ENCODE measurements at regions not wholly inside any gene's neighbourhood (a gene's known extent, or its start where the extent isn't known, plus 50 kb on each side); places are given as distances from the start of the nearest gene placed in this dataset.

GRCh38 chr15:93289941-93290617 is 201.1 kb upstream of the RGMA start:
- DNase-seq (ENCODE audit: low read depth in 1 of 2, low spot score in 1 of 2): peak in 1 of 2 experiments; percentile 40
- in situ Hi-C loops (cut with HindIII; ENCODE audit: low pct_unique_long_range_greater_than_20kb, low sequenced_read_pairs): no loop called here
- no peak for TF ChIP-seq JUND (IDR thresholded peaks at IDR 0.05; ENCODE audit: low read depth)

GRCh38 chr15:93288728-93289294 is 199.8 kb upstream of the RGMA start:
- no peak for DNase-seq (ENCODE audit: low read depth in 1 of 2, low spot score in 1 of 2)
- in situ Hi-C loops (cut with HindIII; ENCODE audit: low pct_unique_long_range_greater_than_20kb, low sequenced_read_pairs): no loop called here
- TF ChIP-seq JUND (IDR thresholded peaks at IDR 0.05; ENCODE audit: low read depth): no peak

- no peak for TF ChIP-seq JUND (IDR thresholded peaks at IDR 0.05; ENCODE audit: low read depth)
- DNase-seq (ENCODE audit: low read depth in 1 of 2, low spot score in 1 of 2): peak; percentile 23 to 30
- in situ Hi-C loops (cut with HindIII; ENCODE audit: low pct_unique_long_range_greater_than_20kb, low sequenced_read_pairs): no loop called here
Observed at GRCh38 chr15:93286446-93286845, 197.4 kb upstream of the RGMA start.

GRCh38 chr15:93283854-93284253 is 194.8 kb upstream of the RGMA start:
- no peak for TF ChIP-seq JUND (IDR thresholded peaks at IDR 0.05; ENCODE audit: low read depth)
- in situ Hi-C loops (cut with HindIII; ENCODE audit: low pct_unique_long_range_greater_than_20kb, low sequenced_read_pairs): no loop called here
- DNase-seq (ENCODE audit: low read depth in 1 of 2, low spot score in 1 of 2): no peak

GRCh38 chr15:93282808-93283207 is 193.8 kb upstream of the RGMA start:
- in situ Hi-C loops (cut with HindIII; ENCODE audit: low pct_unique_long_range_greater_than_20kb, low sequenced_read_pairs): no loop called here
- no peak for DNase-seq (ENCODE audit: low read depth in 1 of 2, low spot score in 1 of 2)
- TF ChIP-seq JUND (IDR thresholded peaks at IDR 0.05; ENCODE audit: low read depth): no peak

GRCh38 chr15:93278783-93279182 is 189.8 kb upstream of the RGMA start:
- in situ Hi-C loops (cut with HindIII; ENCODE audit: low pct_unique_long_range_greater_than_20kb, low sequenced_read_pairs): no loop called here

GRCh38 chr15:93278006-93278405 is 189.0 kb upstream of the RGMA start:
- in situ Hi-C loops (cut with HindIII; ENCODE audit: low pct_unique_long_range_greater_than_20kb, low sequenced_read_pairs): no loop called here
- no peak for DNase-seq (ENCODE audit: low read depth in 1 of 2, low spot score in 1 of 2)
- TF ChIP-seq JUND (IDR thresholded peaks at IDR 0.05; ENCODE audit: low read depth): no peak

More at GRCh38 chr15:93278783-93279182, 189.8 kb upstream of the RGMA start:
- no peak for DNase-seq (ENCODE audit: low read depth in 1 of 2, low spot score in 1 of 2)
- TF ChIP-seq JUND (IDR thresholded peaks at IDR 0.05; ENCODE audit: low read depth): no peak

GRCh38 chr15:93274257-93274656 is 185.2 kb upstream of the RGMA start:
- DNase-seq (ENCODE audit: low read depth in 1 of 2, low spot score in 1 of 2): no peak

GRCh38 chr15:93271871-93272270 is 182.9 kb upstream of the RGMA start:
- TF ChIP-seq JUND (IDR thresholded peaks at IDR 0.05; ENCODE audit: low read depth): no peak
- DNase-seq (ENCODE audit: low read depth in 1 of 2, low spot score in 1 of 2): no peak

More at GRCh38 chr15:93274257-93274656, 185.2 kb upstream of the RGMA start:
- in situ Hi-C loops (cut with HindIII; ENCODE audit: low pct_unique_long_range_greater_than_20kb, low sequenced_read_pairs): no loop called here
- no peak for TF ChIP-seq JUND (IDR thresholded peaks at IDR 0.05; ENCODE audit: low read depth)

GRCh38 chr15:93270937-93271467 is 182.0 kb upstream of the RGMA start:
- no peak for DNase-seq (ENCODE audit: low read depth in 1 of 2, low spot score in 1 of 2)
- TF ChIP-seq JUND (IDR thresholded peaks at IDR 0.05; ENCODE audit: low read depth): no peak
- in situ Hi-C loops (cut with HindIII; ENCODE audit: low pct_unique_long_range_greater_than_20kb, low sequenced_read_pairs): no loop called here

More at GRCh38 chr15:93271871-93272270, 182.9 kb upstream of the RGMA start:
- in situ Hi-C loops (cut with HindIII; ENCODE audit: low pct_unique_long_range_greater_than_20kb, low sequenced_read_pairs): no loop called here

- TF ChIP-seq JUND (IDR thresholded peaks at IDR 0.05; ENCODE audit: low read depth): no peak
- in situ Hi-C loops (cut with HindIII; ENCODE audit: low pct_unique_long_range_greater_than_20kb, low sequenced_read_pairs): no loop called here
- DNase-seq (ENCODE audit: low read depth in 1 of 2, low spot score in 1 of 2): no peak
Observed at GRCh38 chr15:93268066-93268465, 179.1 kb upstream of the RGMA start.

- in situ Hi-C loops (cut with HindIII; ENCODE audit: low pct_unique_long_range_greater_than_20kb, low sequenced_read_pairs): no loop called here
- no peak for TF ChIP-seq JUND (IDR thresholded peaks at IDR 0.05; ENCODE audit: low read depth)
- no peak for DNase-seq (ENCODE audit: low read depth in 1 of 2, low spot score in 1 of 2)
Observed at GRCh38 chr15:93266291-93266690, 177.3 kb upstream of the RGMA start.

- in situ Hi-C loops (cut with HindIII; ENCODE audit: low pct_unique_long_range_greater_than_20kb, low sequenced_read_pairs): no loop called here
- no peak for TF ChIP-seq JUND (IDR thresholded peaks at IDR 0.05; ENCODE audit: low read depth)
- DNase-seq (ENCODE audit: low read depth in 1 of 2, low spot score in 1 of 2): no peak
Observed at GRCh38 chr15:93265111-93265556, 176.1 kb upstream of the RGMA start.

Data from T47D (cell line).